ENCODE measurements at regions not wholly inside any gene's neighbourhood (a gene's known extent, or its start where the extent isn't known, plus 50 kb on each side); places are given as distances from the start of the nearest gene placed in this dataset.
"Not testable (repeated sequence)": the region's sequence is repeated elsewhere in the genome, so short reads cannot be mapped to it uniquely, and the experiment has no call there.

DNA sequence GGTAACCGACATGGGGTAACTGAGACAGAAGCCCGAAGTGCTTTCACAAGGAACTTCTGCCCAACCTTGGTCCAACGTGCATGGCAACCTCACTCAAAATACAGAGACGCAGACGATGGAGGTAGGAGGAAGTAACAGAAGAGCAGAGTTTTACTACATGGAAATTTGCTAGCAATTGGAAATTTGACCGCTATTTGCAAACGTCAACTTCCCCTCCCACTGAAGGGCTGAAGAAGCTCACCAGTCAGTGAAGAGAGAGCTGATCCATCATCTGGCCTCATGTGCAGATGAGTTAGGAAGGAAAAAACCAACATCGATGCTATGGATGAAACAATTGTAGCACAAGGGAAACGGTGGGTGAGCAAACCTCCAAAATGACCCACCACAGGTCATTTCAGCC, 196.7 kb downstream of the RGS3 start:
- no peak for DNase-seq (ENCODE audit: low spot score)
- in situ Hi-C loops (cut with HindIII; ENCODE audit: low sequenced_read_pairs), result no loop called here

GRCh38 chr9:113661074-113661473, 197.5 kb downstream of the RGS3 start:
- in situ Hi-C loops (cut with HindIII; ENCODE audit: low sequenced_read_pairs), result no loop called here

DNA sequence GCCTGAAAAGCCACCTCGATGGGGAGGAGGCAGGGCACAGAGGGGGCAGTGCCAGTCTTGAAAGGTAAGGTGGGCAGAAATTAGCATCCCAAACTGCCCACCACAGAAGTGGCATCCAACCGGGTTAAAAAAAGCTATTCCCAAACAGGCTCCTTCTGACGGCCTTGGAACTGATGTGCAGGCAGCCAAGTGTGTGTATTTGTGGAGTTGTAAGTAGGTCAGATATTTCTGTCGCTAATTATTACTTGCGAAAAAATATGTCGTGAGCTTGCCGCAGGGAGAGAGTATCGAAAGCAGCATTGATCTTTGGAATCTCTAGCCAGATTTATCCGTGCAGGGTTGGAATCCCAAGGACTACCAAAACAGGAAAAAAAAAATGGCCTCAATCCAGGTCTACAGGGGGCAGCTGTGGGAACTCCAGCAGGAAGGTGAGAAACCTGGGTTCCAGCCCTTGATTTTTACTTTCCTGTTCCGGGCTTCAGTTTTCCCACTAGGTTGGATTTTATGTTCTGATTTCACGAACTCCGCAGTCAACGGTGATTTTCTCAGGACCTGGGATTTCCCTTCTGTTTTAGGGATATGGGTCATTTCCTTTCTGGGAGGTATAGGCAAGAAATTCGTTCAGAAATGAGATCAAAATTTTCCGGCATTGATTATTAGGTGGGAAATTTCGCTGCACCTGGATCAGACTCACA, 200.8 kb downstream of the RGS3 start:
- in situ Hi-C loops (cut with HindIII; ENCODE audit: low sequenced_read_pairs), result no loop called here
- no peak for DNase-seq (ENCODE audit: low spot score)

More at GRCh38 chr9:113661074-113661473, 197.5 kb downstream of the RGS3 start:
- no peak for DNase-seq (ENCODE audit: low spot score)

GRCh38 chr9:113665064-113665463, 201.5 kb downstream of the RGS3 start:
- DNase-seq (ENCODE audit: low spot score), result no peak
- in situ Hi-C loops (cut with HindIII; ENCODE audit: low sequenced_read_pairs), result no loop called here

- in situ Hi-C loops (cut with HindIII; ENCODE audit: low sequenced_read_pairs), result no loop called here
- no peak for DNase-seq (ENCODE audit: low spot score)
Measured at GRCh38 chr9:113665756-113666155, 202.2 kb downstream of the RGS3 start.

- no peak for DNase-seq (ENCODE audit: low spot score)
- in situ Hi-C loops (cut with HindIII; ENCODE audit: low sequenced_read_pairs), result no loop called here
Measured at GRCh38 chr9:113668061-113668460, 204.5 kb downstream of the RGS3 start.

GRCh38 chr9:113669522-113670115, 206.1 kb downstream of the RGS3 start:
- DNase-seq (ENCODE audit: low spot score), result no peak
- in situ Hi-C loops (cut with HindIII; ENCODE audit: low sequenced_read_pairs), result no loop called here

GRCh38 chr9:113673726-113674125, 202.4 kb upstream of the ZNF618 start:
- no peak for DNase-seq (ENCODE audit: low spot score)
- in situ Hi-C loops (cut with HindIII; ENCODE audit: low sequenced_read_pairs), result no loop called here

DNA sequence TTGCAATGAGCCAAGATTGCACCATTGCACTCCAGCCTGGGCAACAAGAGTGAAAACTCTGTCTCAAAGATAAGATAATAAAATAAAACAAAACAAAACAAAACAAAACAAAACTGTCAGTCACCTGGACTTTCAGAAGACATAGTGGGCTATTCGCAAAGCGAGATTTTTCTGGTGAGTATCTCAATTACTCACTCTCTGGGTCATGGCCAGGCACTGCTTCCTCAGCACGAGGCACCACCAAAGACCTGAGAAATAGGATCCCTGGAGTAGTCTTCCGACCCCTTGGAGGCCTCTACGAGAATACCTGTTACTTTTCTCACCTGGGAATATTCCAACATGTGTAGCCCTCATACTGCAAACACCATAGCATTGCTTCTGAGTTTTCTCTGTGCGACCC, 201.7 kb upstream of the ZNF618 start:
- DNase-seq (ENCODE audit: low spot score), result no peak
- in situ Hi-C loops (cut with HindIII; ENCODE audit: low sequenced_read_pairs), result no loop called here

DNA sequence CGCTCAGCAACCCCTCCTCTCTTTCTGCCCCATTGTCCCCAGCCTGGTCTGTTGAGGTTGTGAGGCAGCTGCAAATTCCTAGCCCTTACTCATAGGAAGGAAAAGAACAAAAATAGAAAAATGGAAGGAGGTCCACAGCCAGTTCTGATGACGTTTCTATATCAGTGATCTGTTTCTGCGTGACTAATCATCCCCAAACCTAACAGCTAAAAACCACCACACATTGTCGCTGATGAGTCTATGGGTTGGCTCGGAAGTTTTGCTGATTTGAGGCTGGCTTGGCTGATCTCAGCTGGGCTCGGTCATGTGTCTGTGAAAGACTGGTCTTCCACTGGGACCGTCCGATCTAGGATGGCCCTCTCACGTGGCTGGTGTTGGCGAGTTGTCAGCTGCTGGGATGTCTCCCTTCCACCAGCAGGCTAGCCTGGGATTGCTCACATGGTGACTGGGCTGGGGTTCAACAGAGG, 200.6 kb upstream of the ZNF618 start:
- DNase-seq (ENCODE audit: low spot score), result no peak
- in situ Hi-C loops (cut with HindIII; ENCODE audit: low sequenced_read_pairs), result no loop called here

DNA sequence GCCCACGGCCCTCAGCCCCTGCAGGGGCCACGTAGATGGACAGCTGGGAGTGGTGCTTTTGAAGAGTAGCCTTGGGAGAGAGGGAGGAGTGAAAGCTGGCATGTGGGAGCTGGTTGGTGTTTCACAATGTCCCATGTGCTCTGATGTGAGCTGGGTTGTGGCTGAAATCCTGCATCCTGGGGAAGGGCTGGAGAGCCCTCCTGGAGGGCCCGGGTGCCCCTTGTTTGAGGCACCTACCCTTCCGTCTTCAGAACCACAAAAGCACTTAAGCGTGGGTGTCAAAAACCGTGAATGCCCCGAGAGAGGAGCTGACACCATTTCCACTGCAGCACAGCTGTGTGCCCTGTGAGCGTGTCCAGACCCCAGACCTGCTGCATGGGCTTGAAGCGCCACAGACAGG, 199.1 kb upstream of the ZNF618 start:
- DNase-seq (ENCODE audit: low spot score), result no peak
- in situ Hi-C loops (cut with HindIII; ENCODE audit: low sequenced_read_pairs), result no loop called here

- no peak for DNase-seq (ENCODE audit: low spot score)
- in situ Hi-C loops (cut with HindIII; ENCODE audit: low sequenced_read_pairs), result no loop called here
Measured at GRCh38 chr9:113677569-113677968, 198.5 kb upstream of the ZNF618 start.

DNA sequence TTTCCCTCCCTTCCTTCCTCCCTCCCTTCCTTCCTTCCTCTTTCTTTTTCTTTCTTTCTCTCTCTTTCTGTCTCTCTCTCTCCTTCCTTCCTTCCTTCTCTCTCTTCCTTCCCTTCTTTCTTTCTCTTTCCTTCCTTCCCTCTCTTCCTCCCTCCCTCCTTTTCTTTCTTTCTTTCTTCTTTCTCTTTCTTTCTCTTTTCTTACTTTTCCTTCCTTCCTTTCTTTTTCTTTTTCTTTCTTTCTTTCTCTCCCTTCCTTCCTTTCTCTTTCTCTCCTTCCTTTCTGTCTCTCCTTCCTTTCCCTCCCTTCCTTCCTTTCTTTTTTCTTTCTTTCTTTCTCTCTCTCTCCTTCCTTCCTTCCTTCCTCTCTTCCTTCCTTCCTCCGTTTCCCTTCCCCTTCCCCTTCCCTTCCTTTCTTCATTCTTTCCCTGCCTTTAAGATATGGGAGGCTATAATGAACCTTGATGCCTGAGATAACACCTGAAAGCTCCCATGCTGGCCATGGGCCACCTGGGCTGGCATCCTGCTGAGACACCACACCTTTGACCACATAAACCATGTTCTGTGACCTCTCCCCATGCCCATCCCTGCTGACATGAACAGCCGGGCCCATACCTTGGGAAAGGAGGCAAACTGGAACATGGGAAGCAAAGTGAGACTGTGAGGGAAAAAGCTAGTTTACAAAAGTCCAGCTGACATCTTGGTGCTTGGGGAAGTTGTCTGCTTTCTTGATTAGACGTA, 197.8 kb upstream of the ZNF618 start:
- in situ Hi-C loops (cut with HindIII; ENCODE audit: low sequenced_read_pairs), result no loop called here

DNA sequence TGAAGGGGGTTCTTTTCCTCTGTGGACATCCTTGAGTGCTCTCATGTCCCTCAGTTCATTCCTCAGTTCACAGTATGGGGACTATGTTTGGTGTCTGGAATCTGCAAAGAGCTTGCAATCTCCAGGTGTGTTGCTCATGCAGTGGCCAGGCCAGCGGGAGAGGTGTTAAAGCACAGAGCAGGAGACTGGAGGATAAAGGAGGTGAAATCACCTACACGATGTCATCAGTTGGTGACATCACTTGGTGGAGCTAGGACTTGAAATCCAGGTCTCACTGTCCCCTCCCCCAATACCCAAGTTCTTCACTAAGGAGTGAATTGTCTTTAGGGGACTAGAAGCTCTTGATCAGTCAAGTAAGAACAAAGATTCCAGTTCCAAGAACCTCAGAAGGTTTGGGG, 197.3 kb upstream of the ZNF618 start:
- in situ Hi-C loops (cut with HindIII; ENCODE audit: low sequenced_read_pairs), result no loop called here
- DNase-seq (ENCODE audit: low spot score), result no peak

More for the DNA sequence above, 197.8 kb upstream of the ZNF618 start:
- DNase-seq (ENCODE audit: low spot score), result no peak

GRCh38 chr9:113682297-113682771, 193.8 kb upstream of the ZNF618 start:
- peak; percentile 42 for DNase-seq (ENCODE audit: low spot score)
- in situ Hi-C loops (cut with HindIII; ENCODE audit: low sequenced_read_pairs), result no loop called here

DNA sequence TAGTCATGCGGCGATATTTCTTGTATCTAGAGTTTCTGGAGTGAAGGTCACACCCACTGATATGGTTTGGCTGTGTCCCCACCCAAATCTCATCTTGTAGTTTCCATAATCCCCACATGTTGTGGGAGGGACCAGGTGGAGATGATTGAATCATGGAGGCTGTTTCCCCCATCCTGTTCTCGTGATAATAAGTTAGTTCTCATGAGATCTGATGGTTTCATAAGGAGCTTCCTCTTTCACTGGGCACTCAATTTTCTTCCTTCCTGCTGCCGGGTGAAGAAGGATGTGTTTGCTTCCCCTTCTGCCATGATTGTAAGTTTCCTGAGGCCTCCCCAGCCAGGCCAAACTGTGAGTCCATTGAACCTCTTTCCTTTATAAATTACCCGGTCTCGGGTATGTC, 190.5 kb upstream of the ZNF618 start:
- DNase-seq (ENCODE audit: low spot score); in situ Hi-C loops (cut with HindIII; ENCODE audit: low sequenced_read_pairs): not testable (repeated sequence)

GRCh38 chr9:113687107-113687679, 188.9 kb upstream of the ZNF618 start:
- in situ Hi-C loops (cut with HindIII; ENCODE audit: low sequenced_read_pairs), result no loop called here
- no peak for DNase-seq (ENCODE audit: low spot score)

GRCh38 chr9:113687680-113688371, 188.3 kb upstream of the ZNF618 start:
- DNase-seq (ENCODE audit: low spot score), result no peak
- in situ Hi-C loops (cut with HindIII; ENCODE audit: low sequenced_read_pairs), result no loop called here

- in situ Hi-C loops (cut with HindIII; ENCODE audit: low sequenced_read_pairs), result no loop called here
- DNase-seq (ENCODE audit: low spot score), result no peak
Measured at GRCh38 chr9:113690055-113690740, 185.9 kb upstream of the ZNF618 start.
